GM19372 (cell line): ENCODE measurements at regions not wholly inside any gene's neighbourhood (a gene's known extent, or its start where the extent isn't known, plus 50 kb on each side); places are given as distances from the start of the nearest gene placed in this dataset.
"Not testable (repeated sequence)": the region's sequence is repeated elsewhere in the genome, so short reads cannot be mapped to it uniquely, and the experiment has no call there.

Source experiments
- ATAC-seq: cut with Tn5 transposase; IDR thresholded peaks from one replicate; pipeline ENCODE4 v1.9.1; 2021; ENCODE audit warnings: mild to moderate bottlenecking, low read depth, moderate library complexity; ENCODE audit not compliant: unreplicated experiment

- ATAC-seq: no peak
Observed at GRCh38 chr2:3039188-3040065, 338.2 kb downstream of the EIPR1 start.

GRCh38 chr2:3038636-3039035, 339.0 kb downstream of the EIPR1 start:
- no peak for ATAC-seq

- ATAC-seq: no peak
Observed at GRCh38 chr2:3037196-3038194, 340.1 kb downstream of the EIPR1 start.

GRCh38 chr2:3036432-3037125, 341.0 kb downstream of the EIPR1 start:
- no peak for ATAC-seq

- ATAC-seq: no peak
Observed at GRCh38 chr2:3035385-3036050, 342.1 kb downstream of the EIPR1 start.

- no peak for ATAC-seq
Observed at GRCh38 chr2:3034856-3035255, 342.8 kb downstream of the EIPR1 start.

GRCh38 chr2:3034396-3034795, 343.2 kb downstream of the EIPR1 start:
- no peak for ATAC-seq

- no peak for ATAC-seq
Observed at GRCh38 chr2:3033315-3033714, 344.3 kb downstream of the EIPR1 start.

GRCh38 chr2:3030791-3031190, 346.8 kb downstream of the EIPR1 start:
- not testable (repeated sequence) for ATAC-seq

- ATAC-seq: no peak
Observed at GRCh38 chr2:3025984-3026383, 351.6 kb downstream of the EIPR1 start.

GRCh38 chr2:3025261-3025660, 352.4 kb downstream of the EIPR1 start:
- no peak for ATAC-seq

GRCh38 chr2:3024401-3024935, 353.1 kb downstream of the EIPR1 start:
- ATAC-seq: no peak

GRCh38 chr2:3023531-3023930, 354.1 kb downstream of the EIPR1 start:
- ATAC-seq: no peak

- ATAC-seq: no peak
Observed at GRCh38 chr2:3022841-3023372, 354.7 kb downstream of the EIPR1 start.

GRCh38 chr2:3021720-3022119, 355.9 kb downstream of the EIPR1 start:
- ATAC-seq: no peak

GRCh38 chr2:3010001-3010400, 367.6 kb downstream of the EIPR1 start:
- no peak for ATAC-seq

- no peak for ATAC-seq
Observed at GRCh38 chr2:3009483-3009882, 368.1 kb downstream of the EIPR1 start.

- ATAC-seq: no peak
Observed at GRCh38 chr2:3009005-3009404, 368.6 kb downstream of the EIPR1 start.

- ATAC-seq: no peak
Observed at GRCh38 chr2:3008561-3008960, 369.1 kb downstream of the EIPR1 start.

- no peak for ATAC-seq
Observed at GRCh38 chr2:3007135-3007534, 370.5 kb downstream of the EIPR1 start.
